NK-92 treated with Interleukin-12 subunit alpha and Interleukin-12 subunit beta, amount 100 ng/mL, for 24 hours (cell line): ENCODE measurements at regions not wholly inside any gene's neighbourhood (a gene's known extent, or its start where the extent isn't known, plus 50 kb on each side); places are given as distances from the start of the nearest gene placed in this dataset.

Experiments
- DNase-seq: peaks from one replicate; lab custom pipeline; 2025; lab: John Stamatoyannopoulos, UW

GRCh38 chrX:39739585-39739984, 358.2 kb downstream of the BCOR start:
- no peak for DNase-seq

DNA sequence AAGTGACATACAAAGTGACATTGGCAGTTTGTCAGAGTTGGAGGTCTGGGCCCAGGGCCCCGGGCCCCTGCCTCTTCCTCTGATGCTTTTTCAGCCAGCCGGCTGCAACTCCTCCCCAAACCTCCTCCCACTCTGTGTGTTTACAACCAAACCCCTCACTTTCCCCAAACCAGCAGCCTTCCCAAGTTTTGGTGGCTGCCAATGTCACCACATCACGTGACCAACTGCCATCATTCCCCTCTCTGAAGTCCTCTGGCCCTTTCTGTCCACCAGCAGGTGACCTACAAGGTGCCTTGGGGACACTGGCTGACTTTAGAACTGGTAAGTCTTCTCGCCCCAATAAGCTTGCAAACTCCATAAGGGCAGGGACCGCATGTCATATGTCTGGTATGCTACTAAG, 357.7 kb downstream of the BCOR start:
- DNase-seq: no peak

- no peak for DNase-seq
These were observed 355.9 kb downstream of the BCOR start for GRCh38 chrX:39741904-39742303.

GRCh38 chrX:39745818-39746217, 351.9 kb downstream of the BCOR start:
- DNase-seq: no peak

DNA sequence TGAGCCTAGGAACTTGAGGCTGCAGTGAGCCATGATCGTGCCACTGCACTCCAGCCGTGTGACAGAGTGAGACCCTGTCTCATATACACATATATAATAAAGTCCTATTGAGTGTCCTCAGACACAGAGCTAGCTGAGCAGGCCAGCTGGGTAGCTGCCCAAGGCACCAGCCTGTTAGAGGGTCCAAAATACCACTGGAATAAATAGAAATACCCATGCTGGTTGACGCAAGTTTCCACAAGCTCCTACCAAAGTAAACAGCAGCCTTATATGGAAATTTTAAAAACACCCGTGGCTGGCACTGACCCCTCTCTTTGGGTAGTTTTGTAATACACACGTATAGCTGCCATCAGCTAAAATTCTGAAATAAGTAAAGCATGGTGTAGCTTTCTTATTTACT, 348.6 kb downstream of the BCOR start:
- no peak for DNase-seq

- DNase-seq: no peak
These were observed 348.0 kb downstream of the BCOR start for GRCh38 chrX:39749728-39750127.

GRCh38 chrX:39750256-39750790, 347.4 kb downstream of the BCOR start:
- DNase-seq: no peak

DNA sequence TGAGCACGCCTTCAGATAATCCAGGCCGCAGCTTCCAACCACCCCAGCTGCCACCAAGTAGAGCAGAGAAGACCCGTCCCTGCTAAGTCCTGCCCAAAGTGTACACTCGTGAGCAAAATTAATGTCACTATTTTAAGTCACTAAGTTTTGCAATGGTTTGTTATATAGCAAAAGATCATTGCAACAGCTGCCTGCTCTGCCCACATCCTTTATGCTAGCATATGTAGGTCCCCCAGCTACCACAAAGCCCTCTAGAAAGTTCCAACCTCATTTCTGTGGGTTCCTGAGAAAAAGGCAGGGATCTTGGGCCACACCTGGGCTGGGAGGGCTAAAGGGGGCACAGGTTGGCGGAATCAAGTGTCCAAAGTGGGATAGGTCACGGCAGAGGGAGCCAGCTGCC, 346.9 kb downstream of the BCOR start:
- no peak for DNase-seq

- DNase-seq: no peak
These were observed 344.9 kb downstream of the BCOR start for GRCh38 chrX:39752815-39753214.

- DNase-seq: no peak
These were observed 344.3 kb downstream of the BCOR start for GRCh38 chrX:39753293-39753996.

- DNase-seq: no peak
These were observed 342.4 kb downstream of the BCOR start for GRCh38 chrX:39755143-39756032.

- no peak for DNase-seq
These were observed 341.5 kb downstream of the BCOR start for GRCh38 chrX:39756086-39756883.

GRCh38 chrX:39757971-39758370, 339.8 kb downstream of the BCOR start:
- no peak for DNase-seq

DNA sequence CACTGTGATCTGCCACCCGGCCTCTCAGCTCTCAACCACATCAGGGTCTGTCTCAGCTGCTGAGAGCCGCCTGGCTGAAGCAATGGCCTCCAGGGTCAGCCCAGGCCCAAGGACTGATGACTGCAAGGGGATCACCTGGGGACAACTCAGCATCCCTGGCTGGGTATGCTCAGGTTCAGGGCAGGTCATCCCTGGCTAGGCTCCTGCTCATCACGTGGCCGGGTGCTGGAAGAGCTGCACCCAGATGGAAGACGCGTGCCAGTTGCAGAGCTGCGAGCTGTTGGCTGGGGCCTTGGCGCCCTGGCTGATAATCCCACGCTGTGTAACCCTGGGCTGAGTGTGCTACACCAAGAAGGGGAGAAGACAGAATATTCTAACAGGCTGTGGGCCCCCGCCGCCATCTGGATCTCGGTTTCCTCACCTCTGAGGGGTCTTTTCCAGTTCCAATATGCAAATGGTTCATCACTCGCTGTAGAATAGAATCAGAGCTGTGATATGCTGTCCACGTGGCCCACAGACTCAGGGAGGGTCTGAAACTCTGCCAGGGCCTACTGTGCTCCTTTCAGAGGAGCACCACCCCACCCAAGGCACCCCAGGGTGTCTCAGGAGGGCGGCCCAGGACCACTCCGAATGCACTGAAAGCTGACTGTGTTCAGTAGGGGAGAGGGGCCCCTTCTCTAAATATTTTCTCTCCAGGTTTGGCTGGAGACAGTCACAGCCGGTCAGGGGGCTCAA, 338.8 kb downstream of the BCOR start:
- no peak for DNase-seq

- no peak for DNase-seq
These were observed 338.1 kb downstream of the BCOR start for GRCh38 chrX:39759526-39760224.

DNA sequence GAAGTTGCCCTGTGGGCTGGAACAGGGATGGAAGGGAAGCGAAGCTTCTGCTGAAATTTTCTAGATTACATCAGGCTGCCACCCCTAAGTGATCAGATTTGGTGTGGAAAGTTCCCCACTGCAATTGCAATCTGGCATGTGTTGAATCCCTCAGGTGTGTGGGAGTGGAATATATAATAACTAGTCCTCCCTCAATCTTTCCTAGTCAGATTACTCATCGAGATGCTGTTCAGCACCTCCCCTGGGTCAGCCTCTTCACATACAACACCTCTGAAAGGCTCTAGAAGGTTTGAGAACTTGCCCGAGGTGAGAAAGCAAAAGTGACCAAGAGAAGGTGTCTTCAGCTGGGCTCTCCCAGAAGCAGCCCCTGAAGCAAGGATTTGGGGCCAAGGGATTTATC, 336.8 kb downstream of the BCOR start:
- no peak for DNase-seq

GRCh38 chrX:39762266-39762841, 335.4 kb downstream of the BCOR start:
- DNase-seq: no peak

DNA sequence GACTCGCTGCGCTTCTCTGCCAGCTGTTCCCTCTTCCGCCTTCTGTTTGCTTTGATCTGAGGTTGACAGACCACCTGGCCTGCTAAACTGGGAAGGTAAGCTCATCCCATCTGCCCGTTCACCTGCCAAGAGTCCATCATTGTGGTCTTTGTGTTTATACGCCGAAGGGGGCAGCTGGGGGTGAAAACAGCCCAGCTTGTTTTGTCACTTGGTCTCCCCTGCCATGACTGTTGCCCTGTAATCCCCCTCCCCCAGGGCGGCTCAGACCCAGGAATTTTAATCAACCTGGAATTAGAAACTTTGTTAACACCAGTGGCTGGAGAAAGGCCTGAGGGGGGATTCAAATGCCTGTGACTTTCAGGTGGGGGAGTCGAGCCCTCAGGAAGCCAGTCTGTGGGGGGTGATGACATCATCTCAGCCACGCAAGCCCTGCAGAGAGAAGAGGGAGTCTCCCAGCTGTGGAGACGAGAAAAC, 333.3 kb downstream of the BCOR start:
- no peak for DNase-seq

GRCh38 chrX:39765327-39765726, 332.4 kb downstream of the BCOR start:
- DNase-seq: no peak

GRCh38 chrX:39766085-39766726, 331.6 kb downstream of the BCOR start:
- no peak for DNase-seq
